NCI-H2171 treated with DMSO at 0.1 percent for 48 hours (cell line): ENCODE measurements at regions not wholly inside any gene's neighbourhood (a gene's known extent, or its start where the extent isn't known, plus 50 kb on each side); places are given as distances from the start of the nearest gene placed in this dataset.
A peak's percentile ranks its signal among the peaks of the same experiment; 100 is the strongest.

Experiments used
- DNase-seq: peaks from one replicate; lab custom pipeline; 2025; lab: John Stamatoyannopoulos, UW

GRCh38 chr2:168338803-168339437 lies 91.5 kb upstream of the STK39 start:
- no peak for DNase-seq

- no peak for DNase-seq
Measured at GRCh38 chr2:168340931-168341330, 93.5 kb upstream of the STK39 start.

GRCh38 chr2:168343586-168343985 lies 96.2 kb upstream of the STK39 start:
- no peak for DNase-seq

GRCh38 chr2:168344706-168345105 lies 97.3 kb upstream of the STK39 start:
- no peak for DNase-seq

GRCh38 chr2:168345601-168346000 lies 98.2 kb upstream of the STK39 start:
- DNase-seq: no peak

GRCh38 chr2:168346725-168347477 lies 99.5 kb upstream of the STK39 start:
- DNase-seq: peak; percentile 83

GRCh38 chr2:168348076-168348475 lies 100.7 kb upstream of the STK39 start:
- peak; percentile 27 for DNase-seq

GRCh38 chr2:168350380-168350779 lies 103.0 kb upstream of the STK39 start:
- peak; percentile 43 for DNase-seq

- no peak for DNase-seq
Measured at GRCh38 chr2:168353251-168353650, 102.8 kb upstream of the CERS6 start.

- DNase-seq: no peak
Measured at GRCh38 chr2:168354499-168354898, 101.6 kb upstream of the CERS6 start.

- DNase-seq: peak; percentile 16
Measured at GRCh38 chr2:168355121-168355520, 101.0 kb upstream of the CERS6 start.

- DNase-seq: no peak
Measured at GRCh38 chr2:168355779-168356476, 100.1 kb upstream of the CERS6 start.

GRCh38 chr2:168356477-168356835 lies 99.6 kb upstream of the CERS6 start:
- DNase-seq: no peak

GRCh38 chr2:168357797-168358472 lies 98.1 kb upstream of the CERS6 start:
- no peak for DNase-seq

- DNase-seq: no peak
Measured at GRCh38 chr2:168359082-168359481, 97.0 kb upstream of the CERS6 start.

GRCh38 chr2:168363347-168364092 lies 92.6 kb upstream of the CERS6 start:
- no peak for DNase-seq

GRCh38 chr2:168365094-168365621 lies 90.9 kb upstream of the CERS6 start:
- no peak for DNase-seq

GRCh38 chr2:168369031-168369430 lies 87.0 kb upstream of the CERS6 start:
- no peak for DNase-seq

- DNase-seq: no peak
Measured at GRCh38 chr2:168371273-168372019, 84.6 kb upstream of the CERS6 start.

GRCh38 chr2:168373468-168373867 lies 82.6 kb upstream of the CERS6 start:
- no peak for DNase-seq
